GM10266 (cell line): ENCODE measurements at regions not wholly inside any gene's neighbourhood (a gene's known extent, or its start where the extent isn't known, plus 50 kb on each side); places are given as distances from the start of the nearest gene placed in this dataset.
A peak's percentile ranks its signal among the peaks of the same experiment; 100 is the strongest.

Experiments used
- DNase-seq: peaks from one replicate; pipeline ENCODE4 v3.0.0; 2012; ENCODE audit errors: extremely low spot score
- TF ChIP-seq, protein P1 (sequence below): IDR thresholded peaks from 2 replicates; pipeline ENCODE4 v1.5.1; 2012; ENCODE audit warnings: mild to moderate bottlenecking, low read depth; ENCODE audit not compliant: control insufficient read depth, insufficient read depth; ENCODE audit errors: missing control alignments

DNA sequence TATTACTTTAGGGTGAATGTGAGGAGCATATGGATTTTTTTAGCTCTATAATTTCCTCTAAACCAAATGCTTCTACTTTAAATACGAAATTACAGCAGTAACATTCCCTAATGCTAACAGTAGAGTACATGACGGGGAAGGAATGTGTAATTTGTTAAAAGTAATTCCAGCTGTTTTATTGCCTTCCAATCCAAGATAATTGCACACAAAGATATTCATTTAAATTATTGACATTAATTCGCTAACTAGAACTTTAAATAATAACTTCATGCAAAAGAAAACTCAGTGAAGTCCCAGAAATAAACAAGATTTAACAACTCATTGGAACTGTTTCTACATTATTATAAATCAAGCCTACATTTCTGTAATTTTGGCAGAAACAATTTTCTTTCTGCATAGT is 261.4 kb upstream of the CFAP20DC start:
- TF ChIP-seq, protein P1, sequence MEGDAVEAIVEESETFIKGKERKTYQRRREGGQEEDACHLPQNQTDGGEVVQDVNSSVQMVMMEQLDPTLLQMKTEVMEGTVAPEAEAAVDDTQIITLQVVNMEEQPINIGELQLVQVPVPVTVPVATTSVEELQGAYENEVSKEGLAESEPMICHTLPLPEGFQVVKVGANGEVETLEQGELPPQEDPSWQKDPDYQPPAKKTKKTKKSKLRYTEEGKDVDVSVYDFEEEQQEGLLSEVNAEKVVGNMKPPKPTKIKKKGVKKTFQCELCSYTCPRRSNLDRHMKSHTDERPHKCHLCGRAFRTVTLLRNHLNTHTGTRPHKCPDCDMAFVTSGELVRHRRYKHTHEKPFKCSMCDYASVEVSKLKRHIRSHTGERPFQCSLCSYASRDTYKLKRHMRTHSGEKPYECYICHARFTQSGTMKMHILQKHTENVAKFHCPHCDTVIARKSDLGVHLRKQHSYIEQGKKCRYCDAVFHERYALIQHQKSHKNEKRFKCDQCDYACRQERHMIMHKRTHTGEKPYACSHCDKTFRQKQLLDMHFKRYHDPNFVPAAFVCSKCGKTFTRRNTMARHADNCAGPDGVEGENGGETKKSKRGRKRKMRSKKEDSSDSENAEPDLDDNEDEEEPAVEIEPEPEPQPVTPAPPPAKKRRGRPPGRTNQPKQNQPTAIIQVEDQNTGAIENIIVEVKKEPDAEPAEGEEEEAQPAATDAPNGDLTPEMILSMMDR = no peak
- no peak for DNase-seq

DNA sequence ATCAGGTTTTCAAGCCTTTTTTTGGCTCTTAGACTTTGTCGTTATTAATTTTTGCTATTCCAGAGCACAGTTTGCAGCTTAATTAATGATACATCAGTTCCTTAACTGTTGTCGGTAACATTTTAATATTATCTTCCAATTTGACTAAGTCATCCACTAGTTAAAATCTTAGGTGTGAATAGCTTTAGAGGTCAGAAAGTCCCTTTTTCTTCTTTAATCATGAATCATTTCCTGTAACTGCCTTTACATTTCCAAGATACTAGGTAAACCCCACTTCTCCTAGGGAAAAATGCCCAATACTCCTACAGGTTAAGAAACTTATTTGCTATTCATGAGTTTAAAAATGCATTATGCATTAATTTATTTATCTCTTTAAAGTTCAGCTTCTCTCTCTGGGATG is 260.9 kb upstream of the CFAP20DC start:
- no peak for DNase-seq
- TF ChIP-seq, protein P1 = no peak

DNA sequence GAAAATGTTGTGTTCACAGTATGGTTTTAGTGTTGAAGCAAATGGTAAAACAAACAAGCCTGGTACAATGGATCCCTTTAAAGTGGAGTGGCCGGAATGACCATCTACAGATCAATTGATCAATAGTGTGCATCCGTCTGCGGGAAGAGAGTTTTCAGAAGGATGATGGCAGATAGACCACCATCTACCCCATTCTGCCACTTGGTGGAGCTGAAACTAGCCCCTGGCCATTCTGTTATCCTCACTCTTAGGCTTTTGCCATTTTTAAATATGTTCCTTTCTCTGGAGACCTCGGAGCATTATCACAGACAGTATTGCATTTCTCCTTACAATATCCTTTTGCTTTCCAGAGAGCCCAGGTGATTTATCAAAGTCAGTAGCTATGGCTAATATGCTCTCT is 258.9 kb upstream of the CFAP20DC start:
- TF ChIP-seq, protein P1 = peak; percentile 18
- DNase-seq = no peak

DNA sequence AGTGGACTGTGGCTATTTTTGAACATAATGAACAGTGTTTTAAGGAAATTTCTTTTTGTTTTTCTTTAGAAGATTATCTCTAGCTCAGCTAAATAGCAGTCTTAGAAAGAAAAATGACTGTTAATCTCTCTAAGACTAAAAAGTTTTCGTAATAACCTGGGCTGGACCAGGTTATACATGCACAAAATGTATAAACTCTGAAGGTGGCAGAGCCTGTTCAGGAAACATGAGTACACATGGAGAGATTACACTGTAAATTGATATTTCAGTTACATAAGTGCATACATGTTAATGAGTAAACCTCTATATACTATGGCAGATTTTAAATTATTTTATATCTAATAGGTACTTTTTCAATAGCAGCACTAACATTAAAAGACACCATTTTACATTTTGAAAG is 258.2 kb upstream of the CFAP20DC start:
- TF ChIP-seq, protein P1 = no peak
- no peak for DNase-seq

DNA sequence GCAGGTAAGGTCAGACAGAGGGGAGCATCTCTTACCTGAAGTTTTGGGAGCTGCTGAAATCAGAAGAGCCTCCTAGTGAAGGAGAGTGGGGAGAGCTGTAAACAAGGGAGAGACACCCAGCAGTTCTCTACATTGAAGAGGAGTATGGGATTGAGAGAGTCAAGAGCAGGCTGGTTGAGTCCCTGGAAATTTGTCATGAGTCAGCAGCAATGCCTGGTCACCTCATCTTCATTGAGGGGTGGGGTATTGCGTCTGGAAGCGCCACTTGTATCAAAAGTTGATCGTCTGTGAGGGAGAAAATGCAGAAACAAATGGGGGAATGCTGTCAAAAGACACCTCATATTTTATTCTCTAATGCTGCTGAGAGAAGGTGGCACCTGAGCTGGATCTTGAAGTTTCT is 256.6 kb upstream of the CFAP20DC start:
- TF ChIP-seq, protein P1 = no peak

DNA sequence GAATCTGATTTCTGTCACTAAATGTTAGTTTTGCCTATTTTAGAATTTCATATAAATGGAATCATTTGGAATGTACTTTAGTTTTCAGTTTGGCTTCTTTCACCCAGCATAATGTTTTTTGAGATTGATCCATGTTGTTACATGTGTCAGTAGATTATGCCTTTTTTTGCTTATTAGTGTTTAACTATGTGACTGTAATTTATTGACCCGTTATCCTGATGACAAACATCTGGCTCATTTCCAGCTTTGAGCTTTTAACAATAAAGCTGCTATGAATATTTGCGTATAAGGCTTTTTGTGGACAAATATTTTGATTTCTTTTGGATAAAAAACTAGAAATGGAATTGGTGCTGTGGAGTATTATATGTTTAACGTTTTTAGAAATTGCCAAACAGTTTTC is 254.5 kb upstream of the CFAP20DC start:
- TF ChIP-seq, protein P1 = no peak
- DNase-seq = no peak

More for the DNA sequence above, 256.6 kb upstream of the CFAP20DC start:
- DNase-seq = no peak

DNA sequence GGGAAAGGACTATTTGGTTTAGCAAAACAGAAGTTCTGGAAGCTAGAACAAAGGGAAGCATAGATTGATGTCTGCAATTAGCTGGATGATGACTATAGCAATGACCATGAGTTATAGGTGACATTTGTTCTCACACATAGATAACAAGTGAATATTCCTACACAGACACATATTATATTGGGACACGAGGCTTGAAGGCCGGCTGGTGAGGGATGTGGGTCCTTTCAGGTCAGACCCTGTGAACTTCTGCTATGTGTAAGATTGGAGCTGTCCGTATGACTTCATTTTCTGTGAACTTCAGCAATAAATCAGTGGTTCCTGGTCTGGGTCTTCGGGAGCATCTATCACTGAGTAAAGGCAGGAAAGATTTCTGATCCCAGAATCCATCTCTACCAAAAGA is 253.6 kb upstream of the CFAP20DC start:
- TF ChIP-seq, protein P1 = no peak
- no peak for DNase-seq

DNA sequence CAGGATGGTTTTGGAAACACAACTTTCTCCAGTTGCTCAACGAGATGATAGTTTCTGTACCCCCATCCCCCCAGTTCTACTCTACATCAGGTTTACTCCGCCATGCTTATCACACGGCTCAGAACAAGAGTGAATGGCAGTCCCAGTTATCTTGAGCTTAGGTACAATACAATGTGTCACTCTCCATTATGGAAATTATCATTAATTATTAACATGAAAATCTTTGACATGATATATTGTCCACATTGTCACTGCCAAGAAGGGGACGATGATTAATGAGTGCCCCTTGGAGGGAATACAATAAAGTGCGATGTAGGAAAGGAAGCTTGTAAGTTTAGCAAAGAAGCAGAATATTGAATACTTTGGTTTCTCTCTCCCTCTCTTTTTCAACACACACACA is 252.6 kb upstream of the CFAP20DC start:
- DNase-seq = no peak
- TF ChIP-seq, protein P1 = no peak
